NOMO-1 (cell line): ENCODE measurements at regions not wholly inside any gene's neighbourhood (a gene's known extent, or its start where the extent isn't known, plus 50 kb on each side); places are given as distances from the start of the nearest gene placed in this dataset.
A peak's percentile ranks its signal among the peaks of the same experiment; 100 is the strongest.

Experiments used
- DNase-seq, 2 experiments: peaks; one replicate each; lab custom pipeline; 2025; ENCODE audit not compliant: unreplicated experiment in 2 of 2; lab: John Stamatoyannopoulos, UW

GRCh38 chr9:687994-688393, 153.5 kb upstream of the DMRT1 start:
- DNase-seq: no peak

DNA sequence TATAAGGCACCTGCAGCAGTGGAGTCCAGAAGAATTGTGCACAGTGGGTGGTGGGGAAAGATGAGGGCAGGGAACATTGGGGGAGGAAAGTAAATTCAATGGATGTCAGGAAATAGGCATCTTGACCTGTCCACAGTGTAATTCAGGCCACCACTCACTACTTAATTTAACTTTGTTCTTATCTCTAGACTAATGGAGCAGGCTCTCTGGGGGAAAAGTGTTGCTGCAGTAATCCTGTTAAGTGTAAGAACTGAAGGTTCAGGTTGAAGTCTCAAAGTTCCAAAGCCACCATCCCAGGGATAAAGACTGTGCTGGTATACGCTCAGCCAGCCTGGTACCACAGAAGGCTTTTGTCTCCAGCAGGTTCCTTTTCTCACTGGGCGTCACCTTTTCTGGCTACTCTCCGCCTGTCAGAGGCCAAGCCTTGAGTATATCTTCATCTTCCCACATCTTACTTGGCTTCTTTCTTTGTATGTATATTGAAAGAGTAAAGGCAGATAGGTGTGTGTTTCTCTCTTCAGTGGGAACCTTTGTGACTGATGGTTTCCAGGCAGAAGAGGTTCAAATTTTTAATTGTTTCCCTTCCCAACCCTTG, 150.9 kb upstream of the DMRT1 start:
- no peak for DNase-seq

- no peak for DNase-seq
Observed at GRCh38 chr9:691825-692400, 149.6 kb upstream of the DMRT1 start.

DNA sequence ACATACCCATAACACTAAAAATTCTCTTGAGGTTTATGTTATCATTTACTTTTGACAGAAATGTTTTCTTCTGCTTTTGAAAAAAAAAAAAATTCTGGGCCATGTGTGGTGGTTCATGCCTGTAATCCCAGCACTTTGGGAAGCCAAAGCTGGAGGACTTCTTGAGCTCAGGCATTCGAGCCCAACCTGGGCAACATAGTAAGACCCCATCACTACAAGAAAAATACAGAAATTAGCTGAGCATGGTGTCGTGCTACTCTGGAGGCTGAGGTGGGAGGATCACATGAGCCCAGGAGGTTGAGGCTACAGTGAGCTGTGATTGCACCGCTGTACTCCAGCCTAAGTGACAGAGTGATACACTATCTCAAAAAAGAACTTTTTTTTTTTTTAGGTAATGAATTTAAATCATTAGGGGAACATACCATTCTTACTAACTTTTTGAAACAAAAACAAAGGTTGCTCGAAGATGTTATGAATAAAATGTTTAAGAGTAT, 148.8 kb upstream of the DMRT1 start:
- DNase-seq: no peak

GRCh38 chr9:693201-694091, 148.1 kb upstream of the DMRT1 start:
- no peak for DNase-seq

GRCh38 chr9:694092-694402, 147.4 kb upstream of the DMRT1 start:
- DNase-seq: no peak

DNA sequence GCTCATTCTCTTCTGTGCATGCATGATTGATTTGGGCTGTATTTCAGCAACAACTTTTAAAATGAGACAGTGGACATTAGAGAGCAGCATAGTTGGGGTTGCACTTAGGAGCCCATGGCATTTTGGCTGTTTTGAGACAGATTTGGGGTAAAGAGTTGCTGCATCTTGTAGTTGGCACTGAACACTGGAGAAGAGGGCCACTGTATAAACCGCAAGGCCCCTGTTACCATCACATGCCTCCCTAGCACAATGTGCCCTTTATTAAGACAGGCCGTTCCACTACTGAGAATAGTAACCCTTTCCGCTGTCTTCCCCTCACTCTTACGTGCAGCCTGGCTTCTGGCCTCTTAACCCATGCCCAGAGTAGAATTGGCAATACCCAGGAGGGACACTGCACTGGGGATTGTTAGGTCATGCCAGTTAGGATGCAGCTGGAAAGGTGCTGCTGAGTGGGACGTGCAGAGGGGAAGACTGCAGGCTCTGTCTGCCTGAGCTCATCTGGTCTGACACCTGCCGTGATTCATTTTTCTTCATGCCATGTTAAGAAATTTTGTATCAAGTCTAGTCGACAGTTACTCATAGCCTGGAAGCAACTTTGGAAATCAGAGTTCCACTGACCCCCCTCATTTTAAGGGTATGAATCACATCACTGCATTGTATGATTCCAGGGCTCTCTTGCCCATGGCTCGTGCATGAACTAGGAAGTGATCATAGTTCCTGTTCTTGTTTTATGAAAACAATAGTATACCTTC, 146.9 kb upstream of the DMRT1 start:
- DNase-seq: no peak

DNA sequence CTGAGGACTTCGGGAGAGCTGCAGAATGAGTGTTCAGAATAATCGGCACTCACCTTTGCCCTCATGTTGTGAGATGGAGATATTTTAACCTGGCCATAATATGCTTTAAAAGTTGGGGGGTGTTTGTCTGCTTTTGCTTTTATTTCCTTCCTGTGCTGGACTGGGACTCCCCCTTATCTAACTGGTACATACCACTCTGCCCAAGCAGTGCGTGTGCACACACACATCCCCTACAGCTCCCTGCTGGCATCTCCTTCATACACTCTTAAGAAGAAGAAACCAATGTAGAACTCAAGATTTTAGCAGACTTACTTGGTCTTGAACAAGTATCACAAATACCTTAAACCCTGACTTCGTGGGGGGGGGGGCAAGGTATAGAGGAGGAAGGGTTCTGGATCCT, 146.2 kb upstream of the DMRT1 start:
- no peak for DNase-seq

DNA sequence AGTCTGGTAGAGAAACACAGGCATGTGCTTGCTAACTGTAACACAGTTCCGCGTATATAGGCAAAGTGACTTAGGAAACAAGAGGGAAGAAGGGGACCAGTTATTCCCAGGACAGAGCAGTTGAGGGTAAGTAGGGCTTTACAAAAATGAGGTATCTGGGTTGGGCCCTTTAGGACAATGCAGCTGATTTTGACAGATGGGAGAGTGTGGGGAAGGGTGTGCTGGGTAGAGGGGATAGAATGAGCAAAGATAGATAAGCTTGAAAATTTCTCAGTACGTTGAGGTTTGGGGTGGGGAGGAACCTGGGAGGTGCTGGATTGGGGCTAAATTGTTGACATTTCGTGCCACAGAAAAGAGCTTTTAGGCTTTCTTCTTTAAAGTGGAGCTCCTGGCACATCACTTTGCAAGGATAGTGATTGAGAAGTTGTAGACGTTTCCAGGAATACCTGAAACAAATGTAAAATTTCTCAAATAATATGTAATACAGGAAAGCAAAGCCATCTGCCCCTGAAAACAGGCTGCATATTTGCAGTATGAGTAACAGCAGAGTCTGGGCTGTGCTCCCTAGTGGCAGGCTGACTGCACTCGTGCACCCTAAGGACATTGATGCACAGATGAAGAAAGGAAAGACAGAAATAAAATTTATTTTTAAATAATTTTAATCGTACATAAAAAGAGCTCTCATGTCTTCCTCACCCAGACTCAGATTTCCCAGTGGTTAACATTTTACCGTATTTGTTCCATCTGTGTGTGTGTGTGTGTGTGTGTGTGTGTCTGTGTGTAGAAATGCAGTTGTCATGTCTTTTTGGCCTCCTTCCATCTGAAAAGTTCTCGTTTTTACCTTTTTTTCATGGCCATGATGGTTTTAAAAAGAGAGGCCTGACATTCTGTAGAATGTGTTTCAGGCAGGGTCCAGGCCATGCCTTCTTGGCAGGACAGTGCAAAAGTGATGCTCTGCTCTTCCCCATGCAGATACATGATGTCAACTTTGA, 144.9 kb upstream of the DMRT1 start:
- no peak for DNase-seq

DNA sequence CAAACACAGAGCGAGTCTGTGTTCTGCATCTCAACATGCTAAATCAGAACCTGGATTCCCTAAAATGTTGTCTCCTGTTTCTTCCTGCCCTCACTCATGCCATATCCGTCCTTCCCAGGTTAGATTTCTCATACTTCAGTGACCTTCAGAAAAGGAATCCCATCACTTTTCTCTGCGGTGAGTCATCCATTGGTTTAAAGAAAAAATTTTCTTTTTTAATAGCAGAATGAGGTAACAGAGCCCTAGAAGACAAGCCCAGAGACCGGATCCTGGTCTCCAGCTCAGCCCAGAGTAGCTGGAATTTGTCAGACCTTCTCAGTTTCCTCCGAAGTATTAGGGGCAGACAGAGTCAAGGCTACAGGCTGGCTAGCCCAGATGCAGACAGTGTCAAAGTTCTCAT, 143.2 kb upstream of the DMRT1 start:
- no peak for DNase-seq

GRCh38 chr9:698954-699353, 142.5 kb upstream of the DMRT1 start:
- DNase-seq: no peak

DNA sequence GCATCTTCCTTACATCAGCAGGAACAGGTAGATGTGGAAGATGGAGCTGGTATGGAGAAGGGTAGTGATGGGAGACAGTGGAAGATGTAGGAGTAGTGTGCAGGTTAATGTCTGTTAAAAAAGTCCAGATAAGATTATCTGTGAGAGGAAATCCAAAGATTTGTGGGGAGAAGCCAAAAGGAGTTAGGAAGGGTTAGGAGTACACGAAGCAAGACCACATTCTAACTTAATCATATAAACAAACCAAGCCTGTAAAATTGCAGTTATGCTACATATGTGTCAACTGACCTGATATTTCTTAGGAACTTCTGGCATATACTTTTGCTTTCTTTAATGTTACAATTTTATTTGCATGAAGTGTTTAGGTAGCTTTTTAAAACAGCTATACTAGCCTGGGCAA, 142.1 kb upstream of the DMRT1 start:
- DNase-seq: no peak

- no peak for DNase-seq
Observed at GRCh38 chr9:700365-701282, 140.9 kb upstream of the DMRT1 start.

- DNase-seq: no peak
Observed at GRCh38 chr9:703392-703791, 138.1 kb upstream of the DMRT1 start.

DNA sequence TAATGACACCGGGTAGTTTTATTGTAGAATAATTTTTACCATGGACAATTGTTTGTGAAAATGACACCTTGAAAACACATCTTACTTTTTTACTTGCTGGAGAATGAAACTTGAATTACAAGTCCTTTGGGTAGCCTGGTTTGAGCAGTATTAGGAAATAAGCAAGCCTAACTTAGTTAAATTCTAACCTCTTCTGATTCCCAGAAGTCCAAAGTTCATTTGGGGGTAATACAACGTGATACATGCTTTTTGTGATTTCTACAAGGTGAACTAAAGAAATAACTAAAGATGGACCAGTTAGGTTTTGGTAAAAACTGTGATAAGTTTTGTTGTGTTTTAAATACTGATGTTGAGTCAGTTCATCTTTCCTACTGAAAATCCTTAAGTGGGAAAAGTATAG, 135.4 kb upstream of the DMRT1 start:
- no peak for DNase-seq

DNA sequence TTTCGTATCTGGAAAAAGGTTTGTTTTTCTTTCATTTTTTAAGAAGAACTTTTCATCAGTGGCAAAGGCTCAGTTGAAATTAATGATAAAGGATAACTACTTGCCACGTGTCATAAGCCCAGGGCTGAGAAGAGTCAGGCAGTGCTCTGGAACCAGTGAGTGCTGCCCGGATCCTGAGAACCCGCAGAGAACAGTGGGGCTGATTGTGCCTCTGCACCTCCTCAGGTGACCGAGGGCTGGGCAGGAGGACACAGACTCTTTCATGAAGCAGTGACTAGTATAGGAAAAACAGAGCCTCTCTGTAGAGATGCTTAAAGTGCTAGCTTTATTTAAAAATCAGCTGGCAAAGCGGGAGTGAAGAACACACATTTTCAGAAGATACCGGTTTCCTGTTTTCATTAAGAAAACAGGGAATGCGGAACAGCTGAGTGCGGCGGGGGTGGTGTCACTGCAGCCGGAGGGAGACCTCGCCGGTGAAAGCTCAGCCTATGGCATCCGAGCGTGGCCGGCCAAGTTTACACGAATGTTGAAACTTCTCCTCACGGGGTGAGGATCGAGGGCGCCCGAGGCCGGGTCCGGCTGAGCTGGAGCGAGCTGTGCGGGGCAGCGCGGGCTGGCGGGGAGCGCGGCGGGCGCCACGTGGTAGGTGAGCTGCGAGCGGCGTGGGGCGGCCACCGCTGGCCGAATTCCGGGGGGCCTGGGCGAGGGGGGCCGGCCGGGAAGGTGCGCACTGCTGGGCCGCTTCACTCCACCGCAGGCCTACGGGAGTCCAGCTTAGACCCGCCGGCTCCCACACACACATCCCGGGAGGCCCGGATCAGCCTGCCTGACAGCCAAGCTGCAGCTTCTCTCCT, 134.7 kb upstream of the DMRT1 start:
- peak in 1 of 2 experiments; percentile 1 for DNase-seq

- DNase-seq: no peak
Observed at GRCh38 chr9:708182-708550, 133.3 kb upstream of the DMRT1 start.
